LNCaP clone FGC (cell line): ENCODE measurements at regions not wholly inside any gene's neighbourhood (a gene's known extent, or its start where the extent isn't known, plus 50 kb on each side); places are given as distances from the start of the nearest gene placed in this dataset.

Experiments used
- DNase-seq: peaks from one replicate; pipeline ENCODE4 v3.0.0-alpha.2; 2011; ENCODE audit warnings: low read depth
- H3K4me3 ChIP-seq: 2 replicates; pipeline ENCODE4 v1.5.1; 2011; ENCODE audit warnings: mild to moderate bottlenecking, low read depth, low read length, control low read depth
- TF ChIP-seq, protein P1 (sequence below): IDR thresholded peaks from 2 replicates; pipeline ENCODE4 v1.5.1; 2012; ENCODE audit warnings: mild to moderate bottlenecking; ENCODE audit not compliant: control insufficient read depth, insufficient read depth; ENCODE audit errors: extremely low read depth

DNA sequence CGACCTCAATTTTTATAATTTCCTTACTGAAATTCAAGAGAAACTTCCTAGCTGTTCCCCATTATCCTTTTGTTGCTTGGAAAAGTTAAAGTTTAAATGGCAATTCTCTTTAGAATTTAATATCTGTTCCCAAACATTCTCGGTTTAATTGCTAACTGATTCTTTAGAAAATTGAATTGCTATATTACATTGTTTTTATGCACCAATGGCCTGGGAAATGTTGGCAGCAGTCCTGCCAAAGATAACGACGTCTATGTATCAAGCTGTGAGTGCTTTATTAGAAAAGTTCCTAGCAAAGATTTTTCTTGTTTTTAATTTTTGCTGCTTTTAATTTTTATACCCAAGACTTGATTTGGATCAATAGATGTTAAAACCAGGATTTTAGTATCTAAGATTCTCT, 167.8 kb upstream of the HDAC4 start:
- no peak overlapping the region for H3K4me3 ChIP-seq
- no peak for DNase-seq
- TF ChIP-seq, protein P1, sequence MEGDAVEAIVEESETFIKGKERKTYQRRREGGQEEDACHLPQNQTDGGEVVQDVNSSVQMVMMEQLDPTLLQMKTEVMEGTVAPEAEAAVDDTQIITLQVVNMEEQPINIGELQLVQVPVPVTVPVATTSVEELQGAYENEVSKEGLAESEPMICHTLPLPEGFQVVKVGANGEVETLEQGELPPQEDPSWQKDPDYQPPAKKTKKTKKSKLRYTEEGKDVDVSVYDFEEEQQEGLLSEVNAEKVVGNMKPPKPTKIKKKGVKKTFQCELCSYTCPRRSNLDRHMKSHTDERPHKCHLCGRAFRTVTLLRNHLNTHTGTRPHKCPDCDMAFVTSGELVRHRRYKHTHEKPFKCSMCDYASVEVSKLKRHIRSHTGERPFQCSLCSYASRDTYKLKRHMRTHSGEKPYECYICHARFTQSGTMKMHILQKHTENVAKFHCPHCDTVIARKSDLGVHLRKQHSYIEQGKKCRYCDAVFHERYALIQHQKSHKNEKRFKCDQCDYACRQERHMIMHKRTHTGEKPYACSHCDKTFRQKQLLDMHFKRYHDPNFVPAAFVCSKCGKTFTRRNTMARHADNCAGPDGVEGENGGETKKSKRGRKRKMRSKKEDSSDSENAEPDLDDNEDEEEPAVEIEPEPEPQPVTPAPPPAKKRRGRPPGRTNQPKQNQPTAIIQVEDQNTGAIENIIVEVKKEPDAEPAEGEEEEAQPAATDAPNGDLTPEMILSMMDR = no peak

DNA sequence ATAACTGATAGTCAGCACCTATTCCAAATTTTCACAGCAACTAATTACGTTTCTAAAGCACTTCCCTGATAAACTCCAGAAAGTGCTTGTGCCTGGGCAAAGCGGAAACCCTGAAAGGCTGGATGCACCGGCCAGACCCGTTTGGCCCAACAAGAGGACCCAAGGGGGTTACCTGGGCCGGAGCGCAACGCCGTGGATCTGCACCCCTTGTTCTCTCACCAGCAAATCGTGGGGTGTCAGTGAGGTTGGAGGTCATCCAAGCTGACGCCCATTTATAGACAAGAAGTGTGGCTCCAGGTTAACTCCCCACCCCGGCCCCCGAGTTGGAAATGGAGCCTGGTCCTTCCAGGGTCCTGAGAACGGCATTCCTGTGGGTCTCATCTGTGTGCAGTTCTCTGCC, 167.0 kb upstream of the HDAC4 start:
- TF ChIP-seq, protein P1 = no peak
- no peak overlapping the region for H3K4me3 ChIP-seq
- DNase-seq = no peak

DNA sequence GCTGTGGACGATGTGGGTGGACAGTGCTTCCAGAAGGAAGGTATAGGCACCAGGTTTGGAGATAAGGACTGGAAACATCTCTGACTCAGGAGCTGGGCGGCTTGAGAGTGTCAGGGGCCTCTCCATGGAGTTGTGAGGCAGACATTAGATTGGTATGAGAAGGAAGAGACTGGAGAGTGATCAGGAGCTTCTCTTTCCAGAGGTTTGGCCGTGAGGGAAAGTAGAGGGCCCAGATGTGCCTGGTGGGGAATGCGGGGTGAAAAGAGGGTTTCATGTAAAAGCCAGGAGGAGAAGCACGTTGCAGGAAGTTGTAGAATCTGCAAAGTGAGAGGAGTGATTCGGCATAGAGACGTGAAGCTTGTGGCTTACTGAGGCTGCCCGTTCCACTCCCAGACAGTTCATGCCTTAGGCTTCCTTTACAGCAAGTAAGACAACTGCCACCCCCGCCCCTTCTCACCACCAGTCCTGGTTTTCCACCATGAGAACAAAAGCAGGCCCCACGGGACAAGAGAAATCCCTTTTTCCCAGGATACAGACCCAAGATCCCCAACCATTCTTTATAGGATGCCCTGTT, 166.3 kb upstream of the HDAC4 start:
- no peak for DNase-seq
- no peak overlapping the region for H3K4me3 ChIP-seq
- TF ChIP-seq, protein P1 = no peak

DNA sequence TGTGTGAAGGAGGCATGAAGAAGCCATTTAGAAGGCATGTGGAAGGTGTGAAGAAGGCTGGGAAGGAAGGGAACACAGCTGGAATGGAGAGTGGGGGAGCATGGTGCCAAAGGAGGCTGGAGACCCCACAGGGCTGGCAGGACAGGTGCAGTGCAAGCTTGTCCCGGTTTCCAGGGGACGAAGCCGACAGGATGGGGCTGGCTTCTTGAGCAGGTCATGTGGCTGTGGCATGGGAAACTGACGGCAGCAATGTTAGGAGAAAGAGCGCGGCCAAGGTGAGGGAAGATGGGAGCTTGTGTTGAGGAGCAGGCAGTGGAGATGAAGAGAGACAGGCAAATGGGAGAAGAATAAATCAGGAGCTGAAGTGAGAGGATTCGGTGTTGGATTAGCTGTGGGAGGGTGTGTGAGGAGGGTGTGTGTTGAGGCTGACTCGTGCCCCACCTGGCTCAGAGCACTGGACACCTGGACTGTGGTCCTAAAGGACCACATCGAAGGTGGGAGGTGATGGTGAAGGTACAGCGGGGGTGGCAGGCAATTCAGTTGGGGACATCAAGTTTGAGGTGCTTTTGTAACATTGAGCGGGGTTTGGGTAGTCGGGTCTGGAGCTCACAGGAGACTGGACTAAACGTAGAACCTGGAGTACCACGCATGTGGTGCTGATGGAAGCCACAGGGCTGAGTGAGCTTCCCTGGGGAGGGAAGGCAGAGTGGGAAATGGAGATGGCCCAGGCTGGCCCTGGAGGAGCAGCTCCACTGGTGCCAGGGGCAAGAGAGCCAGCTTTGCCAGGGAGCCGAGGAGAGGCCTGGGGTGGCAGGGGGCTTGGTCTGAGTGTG, 165.6 kb upstream of the HDAC4 start:
- no peak for DNase-seq
- TF ChIP-seq, protein P1 = no peak

DNA sequence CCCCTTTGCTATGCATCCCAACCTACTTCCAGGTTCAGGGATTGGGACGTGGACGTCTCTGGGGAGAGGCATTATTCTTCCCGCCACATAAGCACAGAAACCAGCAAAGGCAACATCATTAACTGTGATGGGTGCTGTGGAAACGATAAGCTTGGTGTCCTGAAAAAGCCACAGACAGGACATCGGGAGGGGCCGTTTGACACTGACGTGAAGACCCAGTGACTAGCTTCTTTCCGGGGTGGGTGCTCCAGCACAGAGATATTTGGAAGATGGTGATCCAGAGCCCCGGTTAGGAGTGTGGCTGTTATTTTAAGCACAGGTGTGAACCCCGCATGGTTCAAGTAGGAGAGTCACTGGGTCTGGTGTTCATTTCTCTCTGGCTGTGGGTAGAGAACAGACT, 163.8 kb upstream of the HDAC4 start:
- TF ChIP-seq, protein P1 = no peak
- no peak for DNase-seq
- H3K4me3 ChIP-seq = no peak overlapping the region

More for the DNA sequence above, 165.6 kb upstream of the HDAC4 start:
- no peak overlapping the region for H3K4me3 ChIP-seq

DNA sequence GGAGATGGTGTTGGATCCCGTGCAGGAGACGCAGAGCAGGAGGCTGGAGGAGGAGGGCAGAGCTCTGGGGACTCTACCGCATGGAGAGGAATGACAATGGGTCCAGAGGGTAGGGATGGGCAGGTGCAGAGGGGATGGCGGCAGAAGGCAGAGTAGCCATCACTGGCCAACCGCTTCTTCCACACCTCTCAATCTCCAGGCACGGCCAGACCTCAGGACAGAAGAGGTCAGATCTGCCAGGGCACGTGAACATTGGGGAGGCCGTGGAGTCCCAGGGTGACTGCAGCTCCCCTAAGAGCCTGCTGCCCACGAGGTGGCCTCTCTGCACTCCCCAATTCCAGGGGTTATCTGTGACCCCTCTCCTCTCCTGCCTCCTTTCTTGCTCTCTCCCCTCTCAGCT, 162.7 kb upstream of the HDAC4 start:
- TF ChIP-seq, protein P1 = no peak
- no peak overlapping the region for H3K4me3 ChIP-seq
- no peak for DNase-seq

DNA sequence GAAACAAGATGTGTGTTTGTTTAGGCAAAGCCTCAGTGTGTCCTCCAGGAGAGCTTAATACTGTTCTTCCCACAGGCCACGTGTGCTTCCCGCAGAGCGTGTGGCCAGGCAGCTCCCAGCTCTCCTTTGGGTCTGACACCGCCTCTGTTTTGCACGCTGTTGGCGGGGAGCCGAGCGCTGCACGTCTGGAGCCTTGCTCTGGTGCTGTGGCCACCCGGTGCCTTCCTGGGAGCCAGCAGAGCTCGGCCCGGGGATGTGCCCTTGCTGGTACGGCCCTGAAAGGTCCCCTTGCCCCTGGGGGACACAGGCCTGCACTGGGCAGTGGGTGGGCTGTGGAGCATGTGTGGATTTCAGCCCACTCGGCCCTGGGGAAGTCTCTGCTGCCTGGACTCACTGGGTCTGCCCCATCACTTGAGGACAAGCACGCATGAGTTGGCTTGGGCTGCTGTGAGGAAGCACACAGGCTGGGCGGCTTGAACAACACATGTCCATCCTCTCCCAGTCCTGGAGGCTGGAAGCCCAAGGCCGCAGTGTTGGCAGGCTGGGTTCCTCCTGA, 160.7 kb upstream of the HDAC4 start:
- TF ChIP-seq, protein P1 = no peak
- H3K4me3 ChIP-seq = no peak overlapping the region
- no peak for DNase-seq
